Germinal center (tissue), 1 donor: ENCODE measurements at regions not wholly inside any gene's neighbourhood (a gene's known extent, or its start where the extent isn't known, plus 50 kb on each side); places are given as distances from the start of the nearest gene placed in this dataset.
"Not testable (repeated sequence)": the region's sequence is repeated elsewhere in the genome, so short reads cannot be mapped to it uniquely, and the experiment has no call there.

Experiments used
- DNase-seq: peaks from one replicate; pipeline ENCODE4 v3.0.0; 2012; ENCODE audit warnings: mixed read lengths, low spot score

GRCh38 chr19:27942607-27943006 lies 1270.3 kb downstream of the UQCRFS1 start:
- DNase-seq: not testable (repeated sequence)

GRCh38 chr19:27936139-27936538 lies 1276.8 kb downstream of the UQCRFS1 start:
- no peak for DNase-seq

GRCh38 chr19:27935669-27936068 lies 1277.3 kb downstream of the UQCRFS1 start:
- DNase-seq: no peak

- no peak for DNase-seq
Measured at GRCh38 chr19:27929399-27929798, 1283.6 kb downstream of the UQCRFS1 start.

- DNase-seq: no peak
Measured at GRCh38 chr19:27925202-27925601, 1287.7 kb downstream of the UQCRFS1 start.

- DNase-seq: no peak
Measured at GRCh38 chr19:27922970-27923369, 1290.0 kb downstream of the UQCRFS1 start.

GRCh38 chr19:27920774-27921173 lies 1292.2 kb downstream of the UQCRFS1 start:
- no peak for DNase-seq

- no peak for DNase-seq
Measured at GRCh38 chr19:27918818-27919217, 1294.1 kb downstream of the UQCRFS1 start.

- no peak for DNase-seq
Measured at GRCh38 chr19:27911122-27911898, 1301.6 kb downstream of the UQCRFS1 start.

GRCh38 chr19:27909861-27910260 lies 1303.1 kb downstream of the UQCRFS1 start:
- no peak for DNase-seq

GRCh38 chr19:27909185-27909840 lies 1303.6 kb downstream of the UQCRFS1 start:
- no peak for DNase-seq

- DNase-seq: no peak
Measured at GRCh38 chr19:27906081-27906480, 1306.9 kb downstream of the UQCRFS1 start.

- DNase-seq: no peak
Measured at GRCh38 chr19:27905074-27905473, 1307.9 kb downstream of the UQCRFS1 start.

GRCh38 chr19:27901078-27901477 lies 1311.9 kb downstream of the UQCRFS1 start:
- DNase-seq: no peak

- no peak for DNase-seq
Measured at GRCh38 chr19:27896091-27896490, 1316.9 kb downstream of the UQCRFS1 start.

- DNase-seq: no peak
Measured at GRCh38 chr19:27894906-27895754, 1317.8 kb downstream of the UQCRFS1 start.

- DNase-seq: no peak
Measured at GRCh38 chr19:27892500-27892899, 1320.5 kb downstream of the UQCRFS1 start.

GRCh38 chr19:27891411-27891810 lies 1321.5 kb downstream of the UQCRFS1 start:
- no peak for DNase-seq

GRCh38 chr19:27890696-27891095 lies 1322.3 kb downstream of the UQCRFS1 start:
- no peak for DNase-seq

GRCh38 chr19:27890206-27890605 lies 1322.7 kb downstream of the UQCRFS1 start:
- no peak for DNase-seq

- DNase-seq: no peak
Measured at GRCh38 chr19:27889156-27889555, 1323.8 kb downstream of the UQCRFS1 start.

GRCh38 chr19:27887946-27888345 lies 1325.0 kb downstream of the UQCRFS1 start:
- DNase-seq: no peak

- DNase-seq: no peak
Measured at GRCh38 chr19:27885359-27885758, 1327.6 kb downstream of the UQCRFS1 start.
